ENCODE measurements at regions not wholly inside any gene's neighbourhood (a gene's known extent, or its start where the extent isn't known, plus 50 kb on each side); places are given as distances from the start of the nearest gene placed in this dataset.

DNA sequence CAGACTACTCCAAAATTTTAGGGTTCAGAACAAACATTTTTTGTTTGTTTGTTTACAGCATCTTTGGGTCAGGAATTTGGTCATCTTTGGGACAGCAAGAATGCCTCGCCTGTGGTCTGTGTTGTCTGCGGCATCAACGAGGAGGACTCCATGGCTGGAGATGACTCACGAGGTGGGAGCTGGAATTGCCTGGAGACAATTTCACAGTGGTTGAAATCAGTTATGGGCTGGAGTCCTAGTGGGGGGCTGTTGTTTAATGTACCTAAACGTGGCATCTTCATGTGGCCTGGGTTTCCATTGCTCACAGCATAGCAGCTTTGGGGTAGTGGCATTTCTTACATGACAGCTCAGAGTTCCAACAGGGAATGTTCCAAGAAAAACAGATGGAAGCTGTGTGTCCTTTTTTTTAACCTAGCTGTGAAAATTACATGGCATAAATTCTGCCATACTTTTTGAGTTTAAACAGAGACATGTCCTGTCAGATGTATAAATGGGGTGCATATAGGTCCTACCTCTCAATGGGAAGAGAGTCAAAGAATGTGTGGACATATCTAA lies 507.3 kb upstream of the CBLB start:
- no peak for TF ChIP-seq ZFX (IDR thresholded peaks at IDR 0.05; ENCODE audit: borderline replicate concordance)
- TF ChIP-seq, protein P1, sequence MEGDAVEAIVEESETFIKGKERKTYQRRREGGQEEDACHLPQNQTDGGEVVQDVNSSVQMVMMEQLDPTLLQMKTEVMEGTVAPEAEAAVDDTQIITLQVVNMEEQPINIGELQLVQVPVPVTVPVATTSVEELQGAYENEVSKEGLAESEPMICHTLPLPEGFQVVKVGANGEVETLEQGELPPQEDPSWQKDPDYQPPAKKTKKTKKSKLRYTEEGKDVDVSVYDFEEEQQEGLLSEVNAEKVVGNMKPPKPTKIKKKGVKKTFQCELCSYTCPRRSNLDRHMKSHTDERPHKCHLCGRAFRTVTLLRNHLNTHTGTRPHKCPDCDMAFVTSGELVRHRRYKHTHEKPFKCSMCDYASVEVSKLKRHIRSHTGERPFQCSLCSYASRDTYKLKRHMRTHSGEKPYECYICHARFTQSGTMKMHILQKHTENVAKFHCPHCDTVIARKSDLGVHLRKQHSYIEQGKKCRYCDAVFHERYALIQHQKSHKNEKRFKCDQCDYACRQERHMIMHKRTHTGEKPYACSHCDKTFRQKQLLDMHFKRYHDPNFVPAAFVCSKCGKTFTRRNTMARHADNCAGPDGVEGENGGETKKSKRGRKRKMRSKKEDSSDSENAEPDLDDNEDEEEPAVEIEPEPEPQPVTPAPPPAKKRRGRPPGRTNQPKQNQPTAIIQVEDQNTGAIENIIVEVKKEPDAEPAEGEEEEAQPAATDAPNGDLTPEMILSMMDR (IDR thresholded peaks at IDR 0.05): no peak

All from 22Rv1 (cell line).